Upper lobe of left lung (tissue), 6 donors: ENCODE measurements at regions not wholly inside any gene's neighbourhood (a gene's known extent, or its start where the extent isn't known, plus 50 kb on each side); places are given as distances from the start of the nearest gene placed in this dataset.

Source experiments
- ATAC-seq, 2 donors: fragments of 200-7000 bp; cut with Tn5 transposase; one replicate each; pipeline ENCODE4 v1.9.1; 2022; ENCODE audit warnings: mild to moderate bottlenecking in 2 of 2, moderate library complexity in 2 of 2; ENCODE audit not compliant: low FRiP score in 2 of 2
- DNase-seq, 2 donors: peaks; one replicate each; pipeline ENCODE4 v3.0.0-alpha.2; 2019 to 2020
- H3K27ac ChIP-seq, 4 donors: fragments of 200-600 bp; sonication (generic); one replicate each; pipeline ENCODE4 v1.5.1; 2016 to 2019
- H3K27me3 ChIP-seq, 4 donors: fragments of 200-600 bp; sonication (generic); one replicate each; pipeline ENCODE4 v1.5.1; 2017 to 2019
- H3K36me3 ChIP-seq, 4 donors: fragments of 200-600 bp; sonication (generic); one replicate each; pipeline ENCODE4 v1.5.1; 2016 to 2019
- H3K4me1 ChIP-seq, 4 donors: fragments of 200-600 bp; sonication (generic); one replicate each; pipeline ENCODE4 v1.5.1; 2018 to 2019
- H3K4me3 ChIP-seq, 4 donors: fragments of 200-600 bp; sonication (generic); one replicate each; pipeline ENCODE4 v1.5.1; 2017 to 2019; ENCODE audit warnings: mild to moderate bottlenecking in 2 of 4, moderate library complexity in 1 of 4
- H3K9me3 ChIP-seq, 4 donors: fragments of 200-600 bp; sonication (generic); one replicate each; pipeline ENCODE4 v1.5.1; 2018 to 2019
- CTCF ChIP-seq, 6 experiments: fragments of 450-650 bp in 4 of 6; fragments of 200-600 bp in 2 of 6; sonication (generic) in 2 of 6; IDR thresholded peaks; one replicate each; pipeline ENCODE4 v1.5.1; 2016 to 2019; ENCODE audit warnings: antibody characterized with exemption in 6 of 6
- EP300 ChIP-seq, 4 donors: sonication (generic); formaldehyde crosslinking; IDR thresholded peaks; one replicate each; pipeline ENCODE4 v1.5.1; 2017; ENCODE audit warnings: antibody characterized with exemption in 4 of 4, control low read depth in 2 of 4
- POLR2A ChIP-seq, 4 donors: fragments of 450-650 bp; IDR thresholded peaks; one replicate each; pipeline ENCODE4 v1.5.1; 2016 to 2017; ENCODE audit warnings: antibody characterized with exemption in 4 of 4, mild to moderate bottlenecking in 2 of 4
- POLR2AphosphoS5 ChIP-seq, 2 donors: sonication (generic); formaldehyde crosslinking; IDR thresholded peaks; one replicate each; pipeline ENCODE4 v1.5.1; 2017; ENCODE audit warnings: antibody characterized with exemption in 2 of 2
- WGBS, 2 donors: methylation state at CpG; one replicate each; pipeline ENCODE4 v1.1.5; 2017 to 2018; 5-methylcytosine and 5-hydroxymethylcytosine counted together
- donor health status: DM: no; HTN: no; CAD: no; lungs with moderate emphysema.
- donor health status: DM: no; HTN: yes; CAD: no; lungs with severe emphysema.

GRCh38 chr2:208937521-208937920, 486.3 kb upstream of the MAP2 start:
- TF ChIP-seq CTCF (IDR thresholded peaks at IDR 0.05) (no peak), EP300 (IDR thresholded peaks at IDR 0.05) (no peak), POLR2A (IDR thresholded peaks at IDR 0.05) (no peak), POLR2AphosphoS5 (IDR thresholded peaks at IDR 0.05) (no peak)
- H3K27ac ChIP-seq = no peak overlapping the region
- ATAC-seq (no peak), DNase-seq (no peak)
- H3K27me3 ChIP-seq = no peaks in the 10 kb centered on the region
- 24 to 37% methylated on average over 1 of the region's 1 CpG for WGBS, 2 donors
- no peaks in the 10 kb centered on the region for H3K36me3 ChIP-seq
- no peaks in the 10 kb centered on the region for H3K4me1 ChIP-seq
- no peaks in the 10 kb centered on the region for H3K9me3 ChIP-seq
- no peak overlapping the region for H3K4me3 ChIP-seq

DNA sequence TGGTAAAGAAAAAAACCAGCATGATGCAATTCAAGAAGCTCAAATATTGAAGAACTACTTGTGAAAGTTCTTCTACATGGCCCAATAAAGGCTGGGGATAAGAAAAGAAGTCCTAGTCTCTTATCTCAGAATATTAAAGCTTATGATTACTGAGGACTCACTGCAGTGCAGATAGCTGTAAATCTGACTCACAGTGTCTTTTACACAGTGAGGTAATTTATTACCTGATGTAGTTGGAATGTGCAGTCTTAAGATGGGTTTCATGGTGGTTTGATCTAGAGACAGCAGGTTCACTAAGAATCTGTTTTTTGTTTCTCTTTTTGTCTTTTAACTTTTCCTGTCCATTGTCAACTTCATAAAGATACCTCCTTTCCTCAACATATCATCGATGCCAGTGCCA, 484.0 kb upstream of the MAP2 start:
- 80 to 81% methylated on average over 1 of the region's 1 CpG for WGBS, 2 donors
- no peaks in the 10 kb centered on the region for H3K9me3 ChIP-seq
- H3K27ac ChIP-seq = no peak overlapping the region
- H3K4me3 ChIP-seq = no peak overlapping the region
- DNase-seq (no peak), ATAC-seq (no peak)
- no peak for TF ChIP-seq EP300 (IDR thresholded peaks at IDR 0.05)
- TF ChIP-seq POLR2AphosphoS5 (IDR thresholded peaks at IDR 0.05) = no peak
- no peak for TF ChIP-seq CTCF (IDR thresholded peaks at IDR 0.05)
- TF ChIP-seq POLR2A (IDR thresholded peaks at IDR 0.05) = no peak
- H3K4me1 ChIP-seq = no peaks in the 10 kb centered on the region
- H3K36me3 ChIP-seq = no peaks in the 10 kb centered on the region
- no peaks in the 10 kb centered on the region for H3K27me3 ChIP-seq

DNA sequence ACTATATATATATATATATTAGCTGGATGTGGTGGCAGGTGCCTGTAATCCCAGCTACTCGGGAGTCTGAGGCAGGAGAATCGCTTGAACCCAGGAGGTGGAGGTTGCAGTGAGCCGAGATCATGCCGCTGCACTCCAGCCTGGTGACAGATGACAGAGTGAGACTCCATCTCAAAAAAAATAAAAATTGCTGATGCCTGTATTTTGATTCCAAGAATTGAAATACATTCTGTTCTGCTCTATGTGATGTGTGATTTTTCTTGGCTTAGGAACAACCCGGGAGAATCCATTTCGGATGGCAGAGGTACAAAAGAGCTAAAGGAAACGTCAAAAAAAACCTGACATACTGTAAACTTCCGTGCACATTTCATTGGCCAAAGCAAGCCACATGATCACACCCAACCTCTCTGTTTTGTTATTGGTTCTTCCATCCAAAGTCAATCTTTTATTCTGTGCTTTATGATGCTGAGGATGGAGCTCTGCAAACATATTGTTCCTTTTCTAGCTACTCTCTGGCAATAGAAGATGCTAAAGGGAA, 478.1 kb upstream of the MAP2 start:
- Histone ChIP-seq H3K27me3 (no peaks in the 10 kb centered on the region), H3K27ac (no peak overlapping the region), H3K4me1 (no peaks in the 10 kb centered on the region), H3K36me3 (no peaks in the 10 kb centered on the region), H3K9me3 (no peaks in the 10 kb centered on the region), H3K4me3 (no peak overlapping the region)
- TF ChIP-seq POLR2AphosphoS5 (IDR thresholded peaks at IDR 0.05) = no peak
- no peak for TF ChIP-seq EP300 (IDR thresholded peaks at IDR 0.05)
- no peak for TF ChIP-seq POLR2A (IDR thresholded peaks at IDR 0.05)
- no peak for TF ChIP-seq CTCF (IDR thresholded peaks at IDR 0.05)
- ATAC-seq (no peak), DNase-seq (no peak)
- WGBS, 2 donors = 65 to 82% methylated on average over 8 of the region's 8 CpGs

DNA sequence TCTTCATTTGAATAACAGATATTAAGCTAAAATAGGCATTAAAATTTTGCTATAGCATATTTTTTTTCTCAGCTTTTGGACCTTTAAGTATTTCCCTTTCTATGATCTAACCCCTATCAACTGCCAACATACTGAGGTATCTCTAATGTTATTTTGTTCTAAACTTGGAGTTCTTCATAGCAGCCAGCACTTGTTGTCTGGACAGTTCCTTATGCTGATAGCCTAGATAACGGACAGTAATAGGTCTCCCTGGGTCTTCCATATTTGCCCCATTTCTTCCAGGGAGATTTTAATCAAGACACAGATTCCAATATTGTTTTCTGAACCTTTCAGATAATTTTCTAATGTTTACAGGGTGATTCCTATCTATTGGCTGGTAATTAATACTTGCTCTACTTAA, 475.8 kb upstream of the MAP2 start:
- WGBS, 2 donors = 69 to 74% methylated on average over 1 of the region's 1 CpG
- Histone ChIP-seq H3K4me3 (no peak overlapping the region), H3K27ac (no peak overlapping the region), H3K36me3 (no peaks in the 10 kb centered on the region), H3K27me3 (no peaks in the 10 kb centered on the region), H3K4me1 (no peaks in the 10 kb centered on the region), H3K9me3 (no peaks in the 10 kb centered on the region)
- ATAC-seq (no peak), DNase-seq (no peak)
- TF ChIP-seq CTCF (IDR thresholded peaks at IDR 0.05) = no peak
- TF ChIP-seq POLR2AphosphoS5 (IDR thresholded peaks at IDR 0.05) = no peak
- TF ChIP-seq EP300 (IDR thresholded peaks at IDR 0.05) = no peak
- no peak for TF ChIP-seq POLR2A (IDR thresholded peaks at IDR 0.05)

DNA sequence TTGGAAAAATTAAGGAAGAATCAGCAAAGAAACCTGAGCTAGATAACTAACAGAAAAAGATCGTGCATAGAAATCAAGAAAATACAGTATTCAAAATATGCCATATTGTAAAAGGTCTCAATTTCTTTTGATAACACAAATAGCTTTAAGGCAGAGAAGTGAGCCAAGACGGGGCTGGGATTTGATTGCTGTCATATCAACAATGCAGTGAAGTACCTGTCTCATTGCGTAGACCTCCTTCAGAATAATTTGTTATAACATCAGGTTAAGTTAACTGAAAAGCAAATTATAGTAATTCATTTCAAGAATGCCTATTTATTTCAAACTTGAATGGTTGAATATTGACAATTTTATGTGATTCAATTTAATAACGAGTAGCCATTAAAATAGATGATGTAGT, 453.8 kb upstream of the MAP2 start:
- Histone ChIP-seq H3K4me1 (no peaks in the 10 kb centered on the region), H3K4me3 (no peak overlapping the region), H3K36me3 (no peaks in the 10 kb centered on the region), H3K27ac (no peak overlapping the region), H3K27me3 (no peaks in the 10 kb centered on the region), H3K9me3 (peaks cover 0 to 9% (median 3%) of the 10 kb centered on the region in 4 donors)
- DNase-seq = no peak
- no peak for ATAC-seq
- WGBS, 2 donors = 72 to 75% methylated on average over 4 of the region's 4 CpGs
- TF ChIP-seq CTCF (IDR thresholded peaks at IDR 0.05) = no peak
- no peak for TF ChIP-seq POLR2A (IDR thresholded peaks at IDR 0.05)
- no peak for TF ChIP-seq POLR2AphosphoS5 (IDR thresholded peaks at IDR 0.05)
- no peak for TF ChIP-seq EP300 (IDR thresholded peaks at IDR 0.05)
